ENCODE measurements at regions not wholly inside any gene's neighbourhood (a gene's known extent, or its start where the extent isn't known, plus 50 kb on each side); places are given as distances from the start of the nearest gene placed in this dataset.
"Not testable (repeated sequence)": the region's sequence is repeated elsewhere in the genome, so short reads cannot be mapped to it uniquely, and the experiment has no call there.

DNA sequence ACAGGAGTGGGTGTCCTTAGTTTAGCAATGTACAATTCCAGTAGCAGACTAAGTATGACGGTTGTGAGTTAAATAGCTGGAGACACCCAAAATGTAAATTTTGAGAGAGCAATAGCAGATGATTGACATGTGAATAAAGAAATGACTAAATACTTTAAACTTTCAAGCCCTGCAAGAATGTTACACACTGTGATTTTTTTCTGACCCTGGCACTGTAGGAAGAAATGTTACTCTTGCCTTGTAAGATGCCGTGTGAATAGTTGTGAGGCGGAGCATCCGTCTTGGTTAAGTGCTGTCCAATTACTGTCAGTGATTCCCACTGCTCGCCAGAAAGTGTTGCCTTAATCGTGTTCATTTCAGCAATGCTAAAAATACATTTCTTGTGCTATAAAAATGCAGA, 1248.1 kb downstream of the RAPGEF2 start:
- Mint-ChIP-seq H3K4me1 (no peaks in the 10 kb centered on the region), H3K9me3 (ENCODE audit: low read depth) (no peaks in the 10 kb centered on the region), H3K27me3 (no peaks in the 10 kb centered on the region), H3K27ac (no peak overlapping the region), H3K4me3 (no peak overlapping the region), H3K36me3 (no peaks in the 10 kb centered on the region)
- ATAC-seq (no peak), DNase-seq (no peak)
- CTCF ChIA-PET: no interaction called here

DNA sequence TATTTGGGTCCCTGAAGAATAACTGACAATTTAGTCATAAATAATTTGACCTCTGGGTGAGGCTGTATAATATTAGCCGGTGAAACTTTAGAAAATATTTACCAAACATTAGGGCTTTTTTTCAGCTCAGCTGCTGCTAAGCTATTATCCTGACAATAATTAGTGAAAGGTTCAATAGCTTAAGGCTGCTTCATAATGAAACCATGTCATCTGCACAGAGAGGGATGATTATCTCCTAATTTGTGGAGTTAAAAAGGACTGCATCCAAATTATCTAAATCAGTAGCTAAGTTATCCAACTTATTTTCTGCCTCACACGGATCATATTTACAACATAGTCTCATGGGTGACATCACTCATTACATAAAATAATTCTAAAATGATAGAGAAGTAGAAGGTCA, 1249.8 kb downstream of the RAPGEF2 start:
- H3K9me3 Mint-ChIP-seq (ENCODE audit: low read depth): peaks cover 4% of the 10 kb centered on the region
- H3K27me3 Mint-ChIP-seq: no peaks in the 10 kb centered on the region
- no peak for DNase-seq
- H3K4me1 Mint-ChIP-seq: no peaks in the 10 kb centered on the region
- H3K4me3 Mint-ChIP-seq: no peak overlapping the region
- no peaks in the 10 kb centered on the region for H3K36me3 Mint-ChIP-seq
- no peak for ATAC-seq
- CTCF ChIA-PET: no interaction called here
- H3K27ac Mint-ChIP-seq: no peak overlapping the region

DNA sequence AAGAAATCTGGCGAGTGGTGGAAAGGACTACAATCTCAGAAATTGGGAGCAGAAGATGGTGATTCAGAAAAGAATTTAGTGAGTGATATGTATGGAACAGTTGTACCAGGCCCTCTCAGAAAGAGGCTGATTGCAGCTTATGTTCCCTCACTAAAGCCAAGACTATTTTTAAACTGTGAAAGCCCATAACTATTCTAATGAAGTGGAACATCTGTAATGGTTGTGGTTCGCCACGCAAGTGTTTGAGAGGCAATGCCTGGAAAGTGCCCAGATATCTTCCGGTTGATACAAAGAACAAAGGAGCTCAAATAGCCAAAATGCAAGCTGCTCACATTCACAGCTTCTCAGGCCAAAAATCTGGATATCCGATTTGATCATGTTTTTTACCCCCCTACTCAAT, 1250.7 kb downstream of the RAPGEF2 start:
- no peak overlapping the region for H3K4me3 Mint-ChIP-seq
- ATAC-seq: no peak
- DNase-seq: no peak
- H3K9me3 Mint-ChIP-seq (ENCODE audit: low read depth): peaks cover 4% of the 10 kb centered on the region
- no peaks in the 10 kb centered on the region for H3K4me1 Mint-ChIP-seq
- H3K27ac Mint-ChIP-seq: no peak overlapping the region
- H3K36me3 Mint-ChIP-seq: no peaks in the 10 kb centered on the region
- CTCF ChIA-PET: no interaction called here
- no peaks in the 10 kb centered on the region for H3K27me3 Mint-ChIP-seq

DNA sequence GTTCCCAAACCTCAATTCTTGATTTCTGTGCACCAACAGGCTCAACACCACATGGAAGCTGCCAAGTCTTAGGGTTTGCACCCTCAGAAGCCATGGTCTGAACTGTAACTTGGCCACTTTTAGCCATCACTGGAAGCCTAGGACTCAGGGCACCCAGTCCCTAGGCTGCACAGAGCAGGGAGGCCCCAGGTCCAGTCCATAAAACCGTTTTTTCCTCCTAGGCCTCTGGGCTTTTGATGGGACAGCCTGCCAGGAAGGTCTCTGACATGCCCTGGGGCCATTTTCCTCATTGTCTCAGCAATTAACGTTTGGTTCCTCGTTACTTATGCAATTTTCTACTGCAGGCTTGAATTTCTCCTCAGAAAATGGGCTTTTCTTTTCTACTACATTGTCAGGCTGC, 1259.6 kb downstream of the RAPGEF2 start:
- no peak for ATAC-seq
- DNase-seq: no peak
- no peak overlapping the region for H3K4me3 Mint-ChIP-seq
- H3K9me3 Mint-ChIP-seq (ENCODE audit: low read depth): peaks cover 3% of the 10 kb centered on the region
- H3K4me1 Mint-ChIP-seq: no peaks in the 10 kb centered on the region
- H3K27ac Mint-ChIP-seq: no peak overlapping the region
- H3K27me3 Mint-ChIP-seq: no peaks in the 10 kb centered on the region
- H3K36me3 Mint-ChIP-seq: no peaks in the 10 kb centered on the region
- CTCF ChIA-PET: no interaction called here

DNA sequence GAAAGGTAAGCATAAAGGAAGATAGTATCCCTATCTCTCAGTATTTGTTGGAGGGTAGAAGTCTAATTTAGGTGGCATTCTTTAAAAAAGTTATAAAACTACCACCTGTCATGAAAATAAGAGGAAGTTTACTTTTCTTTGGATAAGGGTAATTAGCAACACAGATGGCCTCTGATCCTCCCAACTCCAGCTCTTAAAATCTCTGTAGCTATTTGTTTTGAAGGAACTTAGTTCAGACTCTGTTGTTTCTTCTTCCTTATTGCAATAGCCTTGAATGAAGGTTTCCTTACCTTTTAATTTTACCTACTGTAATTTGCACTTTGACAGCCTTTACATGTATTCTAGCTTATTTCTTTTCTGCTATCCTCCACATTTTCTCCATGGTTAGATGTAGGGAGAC, 1261.3 kb downstream of the RAPGEF2 start:
- no peaks in the 10 kb centered on the region for H3K4me1 Mint-ChIP-seq
- no peaks in the 10 kb centered on the region for H3K36me3 Mint-ChIP-seq
- DNase-seq (no peak), ATAC-seq (no peak)
- CTCF ChIA-PET: no interaction called here
- no peak overlapping the region for H3K27ac Mint-ChIP-seq
- peaks cover 3% of the 10 kb centered on the region for H3K9me3 Mint-ChIP-seq (ENCODE audit: low read depth)
- H3K4me3 Mint-ChIP-seq: no peak overlapping the region
- H3K27me3 Mint-ChIP-seq: no peaks in the 10 kb centered on the region

DNA sequence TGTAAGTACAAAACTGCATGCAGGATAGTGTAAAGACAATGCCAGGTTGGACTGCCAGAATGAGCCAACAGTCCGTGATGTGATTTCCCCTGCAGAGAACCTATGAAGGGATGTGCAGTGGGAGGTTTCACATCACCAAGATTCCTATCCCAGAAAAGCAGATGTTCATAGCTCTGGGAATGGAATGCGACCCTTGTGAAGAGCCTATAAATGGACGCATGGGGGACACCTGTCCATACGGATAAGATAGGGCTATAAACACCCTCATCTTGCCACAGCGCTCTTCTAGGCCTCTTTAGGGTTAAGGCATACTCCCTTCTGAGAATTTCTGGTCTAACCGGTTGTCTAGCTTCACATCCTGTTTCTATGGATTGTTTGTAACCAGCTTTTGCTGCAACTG, 1261.8 kb downstream of the RAPGEF2 start:
- CTCF ChIA-PET; H3K36me3 Mint-ChIP-seq; H3K27me3 Mint-ChIP-seq; H3K27ac Mint-ChIP-seq; H3K9me3 Mint-ChIP-seq (ENCODE audit: low read depth); ATAC-seq; DNase-seq; H3K4me1 Mint-ChIP-seq; H3K4me3 Mint-ChIP-seq: not testable (repeated sequence)

DNA sequence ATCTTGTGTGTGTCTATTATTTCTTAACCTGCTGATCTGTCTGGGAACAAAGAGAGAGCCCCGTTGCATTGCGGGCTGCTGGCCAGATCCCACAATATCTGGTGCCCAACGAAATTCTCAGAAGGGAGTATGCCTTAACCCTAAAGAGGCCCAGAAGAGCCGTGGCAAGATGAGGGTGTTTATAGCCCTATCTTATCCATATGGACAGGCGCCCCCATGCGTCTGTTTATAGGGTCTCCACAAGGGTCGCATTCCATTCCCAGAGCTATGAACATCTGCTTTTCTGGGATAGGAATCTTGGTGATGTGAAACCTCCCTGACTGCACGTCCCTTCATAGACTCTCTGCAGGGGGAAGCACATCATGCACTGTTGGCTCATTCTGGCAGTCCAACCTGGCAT, 1262.5 kb downstream of the RAPGEF2 start:
- H3K27me3 Mint-ChIP-seq; H3K4me1 Mint-ChIP-seq; H3K4me3 Mint-ChIP-seq; ATAC-seq; H3K9me3 Mint-ChIP-seq (ENCODE audit: low read depth); H3K27ac Mint-ChIP-seq; CTCF ChIA-PET; DNase-seq; H3K36me3 Mint-ChIP-seq: not testable (repeated sequence)

DNA sequence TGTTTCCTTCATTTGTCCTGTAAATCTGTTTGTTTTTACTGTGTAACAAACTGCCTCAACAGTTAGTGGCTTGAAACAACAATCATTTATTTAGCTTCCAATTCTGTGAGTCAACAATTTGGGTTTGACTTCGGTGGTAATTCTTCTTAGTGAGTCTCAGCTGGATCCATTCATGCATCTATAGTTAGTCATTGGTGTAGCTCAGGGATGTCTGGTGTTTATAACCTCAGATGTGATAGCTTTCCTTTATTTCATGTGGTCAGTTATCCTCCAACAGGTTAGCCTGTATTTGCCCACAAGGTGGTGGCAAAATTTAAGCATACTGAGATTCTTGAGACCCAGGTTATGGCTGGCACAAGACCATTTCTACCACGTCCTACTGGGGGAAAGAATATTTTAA, 1267.2 kb downstream of the RAPGEF2 start:
- CTCF ChIA-PET: no interaction called here
- Mint-ChIP-seq H3K9me3 (ENCODE audit: low read depth) (no peaks in the 10 kb centered on the region), H3K4me3 (no peak overlapping the region), H3K4me1 (no peaks in the 10 kb centered on the region), H3K36me3 (no peaks in the 10 kb centered on the region), H3K27ac (no peak overlapping the region), H3K27me3 (no peaks in the 10 kb centered on the region)
- ATAC-seq: no peak
- DNase-seq: no peak

DNA sequence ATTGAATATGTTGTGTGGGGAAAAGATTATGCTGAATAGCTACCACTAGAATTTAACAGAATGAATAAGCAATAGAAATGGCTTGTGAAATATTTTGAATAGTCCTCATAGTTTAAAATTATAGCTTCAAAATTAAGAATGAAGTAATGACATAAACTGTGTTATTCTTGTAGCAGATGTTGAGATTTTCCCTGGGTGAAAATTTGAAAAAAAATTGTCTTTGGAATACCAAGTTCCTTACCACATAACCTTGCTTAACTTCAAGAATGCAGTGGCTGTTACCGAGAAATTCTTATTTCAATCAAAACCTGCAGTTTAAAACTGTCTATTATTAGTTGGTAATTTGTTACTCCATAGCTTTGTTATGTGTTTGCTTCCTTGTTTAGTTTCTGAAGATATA, 1268.6 kb downstream of the RAPGEF2 start:
- H3K4me1 Mint-ChIP-seq: no peaks in the 10 kb centered on the region
- CTCF ChIA-PET: no interaction called here
- no peaks in the 10 kb centered on the region for H3K9me3 Mint-ChIP-seq (ENCODE audit: low read depth)
- H3K4me3 Mint-ChIP-seq: no peak overlapping the region
- H3K36me3 Mint-ChIP-seq: no peaks in the 10 kb centered on the region
- ATAC-seq: no peak
- DNase-seq: no peak
- H3K27ac Mint-ChIP-seq: no peak overlapping the region
- no peaks in the 10 kb centered on the region for H3K27me3 Mint-ChIP-seq

DNA sequence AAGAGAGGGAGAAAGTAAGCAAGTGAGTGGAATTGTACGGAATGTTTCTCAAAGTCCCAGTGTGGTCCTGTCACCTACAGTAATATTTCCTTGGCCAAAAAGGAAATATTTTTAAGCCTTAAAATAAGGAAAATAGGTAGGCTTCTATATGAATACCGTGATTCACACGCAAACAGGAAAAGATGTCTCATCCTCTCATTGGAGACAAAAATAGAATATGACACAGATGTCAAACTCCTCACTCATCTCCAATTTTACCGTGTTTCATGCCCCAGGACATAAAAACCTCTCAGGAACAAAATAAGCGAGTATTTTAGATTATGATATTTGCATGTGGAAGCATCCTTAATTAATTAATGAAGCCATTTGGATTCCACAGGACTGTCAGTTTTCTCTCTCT, 1269.5 kb downstream of the RAPGEF2 start:
- Mint-ChIP-seq H3K9me3 (ENCODE audit: low read depth) (no peaks in the 10 kb centered on the region), H3K27ac (no peak overlapping the region), H3K36me3 (no peaks in the 10 kb centered on the region), H3K4me3 (no peak overlapping the region), H3K27me3 (no peaks in the 10 kb centered on the region), H3K4me1 (no peaks in the 10 kb centered on the region)
- ATAC-seq (no peak), DNase-seq (no peak)
- CTCF ChIA-PET: no interaction called here

DNA sequence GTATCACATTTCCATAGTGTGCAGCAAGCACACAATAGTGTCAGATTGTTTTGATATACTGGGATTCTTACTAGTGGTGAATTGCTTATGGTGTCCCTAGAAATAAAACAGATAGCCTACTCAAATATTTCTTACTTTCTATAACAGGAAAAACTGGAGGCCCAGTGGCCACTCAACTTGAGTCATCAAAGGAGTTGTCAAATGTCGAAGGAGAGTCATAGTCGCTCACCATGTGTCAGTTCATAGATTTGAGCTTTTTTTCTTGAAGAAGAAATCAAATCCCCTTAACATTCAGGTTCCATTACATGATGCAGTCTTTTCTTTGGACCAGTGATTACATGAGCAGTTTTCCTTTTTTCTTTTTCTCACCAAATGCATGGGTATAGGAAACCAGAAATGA, 1271.0 kb downstream of the RAPGEF2 start:
- DNase-seq: no peak
- CTCF ChIA-PET: no interaction called here
- Mint-ChIP-seq H3K36me3 (no peaks in the 10 kb centered on the region), H3K27ac (no peak overlapping the region), H3K4me1 (no peaks in the 10 kb centered on the region), H3K9me3 (ENCODE audit: low read depth) (peaks cover 3% of the 10 kb centered on the region), H3K4me3 (no peak overlapping the region), H3K27me3 (no peaks in the 10 kb centered on the region)
- ATAC-seq: no peak

DNA sequence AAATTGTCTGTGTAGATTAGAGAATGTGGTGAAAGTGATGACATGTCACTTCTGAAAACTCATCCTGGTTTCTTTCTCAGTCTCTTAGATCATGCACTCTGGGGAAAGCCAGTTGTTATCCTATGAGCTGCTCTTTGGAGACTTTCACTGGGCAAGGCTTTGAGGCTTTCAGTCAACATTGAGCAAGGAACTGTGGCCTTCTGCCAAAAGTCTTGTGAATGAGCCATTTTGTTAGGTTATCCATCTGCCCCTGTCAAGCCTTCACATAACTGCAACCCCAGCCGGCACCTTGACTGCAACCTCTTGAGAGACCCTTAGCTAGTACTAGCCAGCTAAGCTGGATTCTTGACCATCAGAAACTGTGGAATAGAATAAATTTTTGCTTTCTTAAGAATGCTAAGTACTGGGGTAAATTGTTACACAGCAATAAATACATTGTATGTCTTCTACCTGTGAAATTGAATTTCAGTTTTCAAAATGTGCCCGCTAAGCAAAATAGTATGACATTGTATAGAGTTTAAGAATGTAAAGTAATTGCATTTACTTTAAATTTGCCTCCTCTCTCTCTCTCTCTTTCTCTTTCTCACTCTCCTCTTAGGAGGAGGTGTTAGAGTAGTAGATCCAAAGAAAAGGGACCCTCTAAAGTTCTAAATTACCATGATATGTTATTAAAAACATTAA, 1273.0 kb downstream of the RAPGEF2 start:
- DNase-seq (no peak), ATAC-seq (no peak)
- Mint-ChIP-seq H3K4me3 (no peak overlapping the region), H3K9me3 (ENCODE audit: low read depth) (peaks cover 3% of the 10 kb centered on the region), H3K27me3 (no peaks in the 10 kb centered on the region), H3K4me1 (no peaks in the 10 kb centered on the region), H3K27ac (no peak overlapping the region), H3K36me3 (no peaks in the 10 kb centered on the region)
- CTCF ChIA-PET: no interaction called here

DNA sequence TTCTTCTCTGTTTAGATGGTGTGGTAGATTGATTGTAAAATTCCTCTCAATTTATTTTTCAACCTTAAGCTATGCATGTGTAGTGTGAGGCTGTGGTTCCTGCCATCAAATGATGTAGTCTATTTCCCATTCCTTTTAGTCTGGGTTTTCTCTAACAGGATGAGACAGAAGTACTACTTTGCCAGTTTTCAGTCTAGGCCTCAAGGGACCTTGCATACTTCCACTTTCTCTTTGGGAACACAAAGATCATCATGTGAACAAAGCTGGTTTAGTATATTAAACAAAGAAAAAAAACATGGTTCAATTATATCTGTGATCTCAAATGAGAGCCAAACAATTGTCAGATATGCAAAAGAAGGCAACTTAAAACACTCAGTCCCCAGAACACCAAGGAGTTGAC, 1284.0 kb downstream of the RAPGEF2 start:
- Mint-ChIP-seq H3K4me1 (no peaks in the 10 kb centered on the region), H3K9me3 (ENCODE audit: low read depth) (peaks cover 12% of the 10 kb centered on the region), H3K27me3 (no peaks in the 10 kb centered on the region), H3K36me3 (no peaks in the 10 kb centered on the region), H3K27ac (no peak overlapping the region), H3K4me3 (no peak overlapping the region)
- DNase-seq: no peak
- ATAC-seq: no peak
- CTCF ChIA-PET: interaction anchor here (0.5 kb wide), 1 partner anchor 41 kb away, joined by 3 read pairs; no protein-coding TSS in a partner anchor

DNA sequence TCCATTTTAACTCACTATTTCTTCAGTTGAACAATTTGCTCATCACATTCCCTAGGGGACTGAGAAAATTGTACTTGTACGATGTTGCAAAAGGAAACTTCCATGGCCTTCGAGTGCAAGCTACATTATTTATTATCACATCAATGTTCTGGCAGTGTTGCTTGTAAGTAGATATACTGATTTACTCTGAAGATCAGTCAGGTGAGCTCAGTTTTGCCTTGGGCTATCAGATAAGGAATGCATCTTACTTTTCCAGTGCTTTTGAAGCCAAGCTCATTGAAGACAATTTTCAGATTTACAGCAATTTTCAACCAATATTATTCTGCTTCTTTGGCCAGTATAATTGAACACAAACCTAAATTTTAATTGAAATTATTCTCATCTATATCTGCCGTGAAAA, 1296.9 kb downstream of the RAPGEF2 start:
- ATAC-seq: no peak
- CTCF ChIA-PET: no interaction called here

DNA sequence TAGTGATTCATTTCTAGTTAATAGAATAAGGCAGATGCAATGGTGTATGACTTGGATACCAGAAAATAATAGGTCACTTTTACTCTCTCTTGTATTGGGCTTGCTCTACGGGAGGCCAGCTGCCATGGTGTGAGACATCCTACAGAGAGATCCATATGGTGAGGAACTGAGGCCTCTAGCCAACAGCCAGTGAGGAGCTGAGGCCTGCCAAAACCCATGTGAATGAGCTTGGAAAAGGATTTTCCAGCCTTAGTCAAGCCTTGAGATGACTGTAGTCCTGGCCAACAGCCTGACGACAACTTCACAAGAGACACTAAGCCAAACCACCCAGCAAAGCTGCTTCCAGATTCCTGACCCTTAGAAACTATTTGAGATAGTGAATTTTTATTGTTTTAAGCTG, 1300.2 kb downstream of the RAPGEF2 start:
- no peaks in the 10 kb centered on the region for H3K36me3 Mint-ChIP-seq
- no peaks in the 10 kb centered on the region for H3K4me1 Mint-ChIP-seq
- no peak overlapping the region for H3K27ac Mint-ChIP-seq
- CTCF ChIA-PET: no interaction called here
- no peaks in the 10 kb centered on the region for H3K27me3 Mint-ChIP-seq
- no peak overlapping the region for H3K4me3 Mint-ChIP-seq
- ATAC-seq (no peak), DNase-seq (no peak)
- H3K9me3 Mint-ChIP-seq (ENCODE audit: low read depth): peaks cover 4% of the 10 kb centered on the region

More for the DNA sequence above, 1296.9 kb downstream of the RAPGEF2 start:
- no peak overlapping the region for H3K27ac Mint-ChIP-seq
- H3K9me3 Mint-ChIP-seq (ENCODE audit: low read depth): peaks cover 11% of the 10 kb centered on the region
- H3K36me3 Mint-ChIP-seq: no peaks in the 10 kb centered on the region
- DNase-seq: no peak
- no peaks in the 10 kb centered on the region for H3K27me3 Mint-ChIP-seq
- H3K4me1 Mint-ChIP-seq: no peaks in the 10 kb centered on the region
- H3K4me3 Mint-ChIP-seq: no peak overlapping the region

Measured in activated CD8-positive, alpha-beta memory T cell treated with anti-CD3 and anti-CD28 coated beads, Interleukin-2, amount 10 ng/mL, durations not matched to agents 7 days and 5 days (primary cell).